Fibroblast of skin of back (primary cell): ENCODE measurements at regions not wholly inside any gene's neighbourhood (a gene's known extent, or its start where the extent isn't known, plus 50 kb on each side); places are given as distances from the start of the nearest gene placed in this dataset.
"Not testable (repeated sequence)": the region's sequence is repeated elsewhere in the genome, so short reads cannot be mapped to it uniquely, and the experiment has no call there.

Experiments used
- DNase-seq: peaks from one replicate; pipeline ENCODE4 v3.0.0-alpha.2; 2013

DNA sequence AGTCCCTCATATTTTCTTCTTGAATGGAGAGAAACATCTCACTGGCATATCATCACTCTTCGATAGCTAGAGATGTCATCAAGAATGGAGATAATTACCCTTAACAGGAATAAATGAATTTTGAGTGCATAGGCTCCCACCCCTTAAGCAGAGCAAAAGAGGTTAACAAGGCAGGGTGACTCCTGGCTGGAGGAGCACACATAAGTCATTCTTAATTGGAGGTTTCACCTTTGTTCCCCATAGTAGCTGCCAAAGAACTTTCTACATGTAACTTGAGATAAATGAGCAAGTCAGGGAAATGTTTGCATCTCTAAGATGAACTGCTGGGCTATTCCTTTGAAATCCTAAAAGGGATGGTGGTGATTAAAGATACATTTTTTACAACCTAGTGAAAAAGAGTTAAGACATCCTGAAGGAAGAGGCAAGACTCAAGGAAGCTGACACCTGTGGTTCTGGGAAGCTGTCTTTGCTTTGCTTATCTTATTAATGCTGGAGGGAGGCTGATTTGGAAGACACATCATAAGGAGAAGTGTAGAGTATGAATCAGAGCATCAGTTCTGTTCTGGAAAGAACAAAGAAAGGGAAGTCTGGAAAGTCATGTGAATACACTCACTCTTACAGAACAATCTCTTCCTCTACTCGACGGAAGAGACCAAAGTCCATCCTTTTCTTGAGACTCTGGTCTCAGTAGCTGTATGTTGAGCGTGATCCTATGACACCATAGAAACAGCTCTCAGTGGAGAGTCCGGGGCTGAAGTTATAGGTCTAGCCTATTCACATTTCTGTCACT, 326.3 kb downstream of the OSTF1 start:
- no peak for DNase-seq

DNA sequence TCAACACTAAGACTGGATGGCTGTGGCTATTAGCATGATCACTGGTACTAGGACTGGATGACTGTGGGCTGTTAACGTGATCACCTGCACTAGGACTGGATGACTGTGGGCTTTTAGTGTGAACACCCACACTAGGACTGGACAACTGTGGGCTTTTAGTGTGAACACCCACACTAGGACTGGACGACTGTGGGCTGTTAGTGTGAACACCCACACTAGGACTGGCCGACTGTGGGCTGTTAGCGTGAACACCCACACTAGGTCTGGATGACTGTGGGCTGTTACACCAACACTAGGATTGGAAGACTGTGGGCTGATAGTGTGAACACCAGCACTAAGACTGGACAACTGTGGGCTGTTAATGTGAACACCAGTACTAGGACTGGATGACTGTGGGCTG, 329.2 kb downstream of the OSTF1 start:
- no peak for DNase-seq

DNA sequence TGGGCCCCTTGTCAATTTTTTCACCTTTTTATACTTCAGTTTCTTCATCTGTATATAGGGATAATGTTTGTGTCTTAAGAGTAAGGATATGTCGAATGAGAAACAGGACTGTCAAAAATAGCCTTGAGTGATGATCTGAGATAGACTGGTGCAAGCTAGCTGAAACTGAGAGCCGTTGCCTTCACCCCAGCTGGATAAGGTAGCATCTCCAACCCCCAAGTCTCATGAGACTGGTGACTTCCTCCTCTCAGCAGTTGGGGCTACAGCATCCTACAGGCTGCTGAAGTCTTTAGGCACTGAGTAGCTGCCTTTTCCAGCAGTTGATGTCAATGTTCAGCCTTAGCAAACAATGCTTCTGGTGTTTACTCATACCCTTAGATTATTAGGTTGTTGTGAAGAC, 330.2 kb downstream of the OSTF1 start:
- no peak for DNase-seq

DNA sequence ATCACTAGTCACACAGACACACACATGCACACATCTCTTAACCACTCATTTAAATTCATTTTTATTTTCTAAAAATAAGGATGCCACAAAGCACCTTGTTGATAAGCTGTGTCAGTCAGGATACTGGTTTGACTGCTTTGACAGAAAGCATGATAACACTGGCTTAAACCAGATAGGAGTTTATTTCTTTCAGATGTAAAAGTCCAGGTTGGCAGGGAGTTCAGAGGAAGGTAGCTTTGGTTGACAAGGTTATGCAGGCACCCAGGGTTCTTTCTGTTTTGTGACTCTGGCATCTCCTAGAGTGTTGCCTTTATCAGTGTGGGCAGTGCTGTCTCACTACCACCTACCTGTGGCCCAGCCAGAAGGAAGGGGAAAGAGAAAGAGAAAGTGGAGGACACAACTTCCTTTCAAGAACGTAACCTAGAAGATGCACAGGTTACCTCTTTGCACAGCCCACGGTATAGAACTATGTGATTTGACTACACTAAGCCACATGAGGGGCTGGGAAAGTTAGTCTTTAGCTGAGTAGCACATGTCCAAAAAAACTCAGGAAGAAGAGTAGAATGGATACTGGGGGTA, 334.7 kb downstream of the OSTF1 start:
- DNase-seq: no peak

DNA sequence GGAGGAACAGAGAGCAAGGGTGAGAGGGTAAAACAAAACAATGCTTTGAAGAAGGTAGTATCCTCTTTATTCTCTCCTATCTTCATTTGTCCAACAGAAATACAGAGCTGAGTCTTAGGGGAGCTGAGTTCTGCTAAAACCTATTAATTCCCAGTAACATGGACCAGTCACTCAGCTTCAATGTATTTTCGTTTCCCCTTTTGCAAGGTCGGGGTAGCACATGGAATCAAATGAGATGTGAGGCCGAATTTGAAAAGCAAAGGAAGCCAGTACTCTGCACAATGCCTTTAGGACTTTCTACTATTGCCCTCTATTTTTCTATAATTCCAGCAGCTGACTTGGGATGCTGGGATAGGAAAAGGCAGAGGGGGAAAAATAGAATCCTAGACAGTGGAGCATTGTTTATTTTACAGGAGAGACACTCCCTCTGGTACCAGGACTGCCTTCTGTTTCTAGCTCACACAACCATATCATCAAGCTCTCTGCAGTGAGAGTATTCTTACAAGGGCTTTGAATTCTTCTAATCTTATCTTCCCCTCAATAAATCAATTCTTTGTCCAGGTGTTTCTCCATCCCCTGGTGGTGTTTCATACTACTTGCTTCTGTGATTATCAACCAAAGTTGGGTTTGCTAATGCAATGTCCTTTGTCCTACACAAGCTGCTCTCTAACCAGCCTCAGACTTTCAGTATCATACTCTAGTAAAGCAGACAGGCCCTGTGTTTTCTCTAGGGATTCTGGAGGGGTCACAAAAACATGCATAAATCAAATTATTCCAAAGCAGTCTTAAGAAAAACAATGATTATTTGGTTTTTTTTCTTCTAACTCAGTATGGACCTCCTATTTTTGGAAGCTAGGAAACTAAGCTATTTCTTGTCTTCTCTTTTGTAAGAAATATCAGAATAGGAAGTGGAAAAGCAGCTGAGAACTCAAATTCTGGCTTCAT, 341.5 kb downstream of the OSTF1 start:
- DNase-seq: peak; percentile 6

DNA sequence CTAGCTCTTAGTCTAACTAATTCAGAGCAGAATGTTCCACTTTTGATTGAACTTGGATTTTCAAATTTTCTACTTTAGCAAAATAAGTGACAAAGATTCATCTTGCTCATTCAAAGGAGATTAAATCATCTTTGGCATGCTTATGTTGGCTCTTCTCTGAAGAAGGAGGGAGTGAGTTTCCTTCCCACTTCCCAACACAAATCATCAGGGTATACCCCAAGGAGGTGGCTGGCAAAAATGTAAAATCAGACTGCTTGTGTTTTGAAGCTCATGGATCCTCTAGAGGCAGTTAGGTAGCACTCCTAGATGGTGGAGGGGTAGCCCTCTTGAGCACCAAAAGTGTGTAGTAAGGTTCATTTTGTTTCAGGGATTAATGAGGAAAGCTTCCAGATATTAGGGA, 343.1 kb downstream of the OSTF1 start:
- peak; percentile 22 for DNase-seq

DNA sequence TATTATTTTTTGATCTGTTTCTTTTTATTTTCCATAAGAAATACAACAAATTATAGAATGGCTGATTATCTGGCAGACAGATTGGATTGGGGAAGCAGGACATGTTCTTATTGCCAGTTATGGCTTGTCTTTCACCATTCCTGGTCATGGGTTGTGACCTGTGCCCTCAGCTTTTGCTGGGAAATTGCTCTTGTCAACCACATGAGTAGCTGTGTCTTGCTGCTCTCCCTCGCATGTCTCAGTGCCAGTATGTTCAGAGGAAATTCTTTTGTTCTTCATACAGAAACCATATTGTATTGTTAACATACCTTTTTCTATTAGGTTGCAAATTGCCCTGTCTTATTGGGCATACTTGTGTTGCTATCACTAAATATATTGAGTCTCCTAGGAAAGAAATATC, 344.1 kb downstream of the OSTF1 start:
- DNase-seq: no peak

DNA sequence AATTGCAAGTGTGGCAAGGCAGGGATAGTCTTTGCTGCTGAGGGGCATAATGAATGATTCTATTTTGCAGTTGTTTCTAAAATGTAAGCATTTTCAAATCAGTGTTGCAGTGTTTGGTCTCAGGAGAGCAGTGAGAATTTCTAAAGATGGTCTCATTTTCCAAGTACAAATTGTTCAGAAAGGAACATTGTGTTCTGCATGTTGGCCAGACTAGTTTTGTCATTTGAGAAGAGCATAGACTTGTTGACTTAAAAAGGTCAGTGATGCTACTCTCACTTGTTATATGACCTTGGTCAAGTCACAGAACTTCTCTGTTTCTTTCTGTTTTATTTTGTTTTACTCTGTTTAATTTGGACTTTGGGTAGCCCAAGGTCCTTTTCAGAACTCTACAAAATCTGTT, 344.6 kb downstream of the OSTF1 start:
- DNase-seq: no peak

DNA sequence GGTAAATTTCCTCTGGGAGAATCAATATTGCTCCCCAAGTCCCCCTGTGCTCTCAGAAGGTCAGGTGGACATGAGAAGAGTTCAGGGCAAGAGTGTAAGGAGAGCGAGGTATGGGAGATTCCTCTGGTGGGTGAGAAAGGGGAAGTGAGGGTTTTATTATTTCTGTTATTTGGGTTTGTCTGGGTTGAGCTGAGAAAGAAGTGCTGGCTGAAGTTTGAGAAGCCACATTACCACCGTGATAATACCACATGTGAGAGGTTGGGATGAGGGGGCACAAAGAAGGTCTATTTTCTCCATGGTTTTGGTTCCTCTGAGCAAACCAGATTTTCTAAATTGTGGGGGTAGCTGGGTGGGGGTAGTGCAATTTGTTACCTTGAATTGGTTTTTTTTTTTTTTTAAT, 350.4 kb downstream of the OSTF1 start:
- DNase-seq: no peak

DNA sequence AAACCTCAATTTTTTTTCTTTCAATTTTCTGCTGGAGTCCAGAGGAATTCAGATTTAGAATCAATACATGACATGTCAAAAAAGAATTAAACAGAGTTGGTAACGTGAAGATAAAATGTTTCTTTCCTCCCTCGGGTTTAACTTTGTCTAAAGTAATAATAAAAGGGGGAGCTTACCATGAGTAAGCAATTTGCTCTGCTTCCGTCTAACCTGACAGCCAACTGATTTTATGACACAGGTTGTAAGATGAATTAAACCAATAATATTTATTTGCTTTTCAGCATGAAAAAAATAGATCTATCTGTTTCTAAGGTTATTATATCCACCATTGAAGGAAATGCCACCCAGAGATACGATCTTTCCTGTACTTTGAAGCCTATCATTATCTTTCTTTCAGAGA, 352.6 kb downstream of the OSTF1 start:
- no peak for DNase-seq

DNA sequence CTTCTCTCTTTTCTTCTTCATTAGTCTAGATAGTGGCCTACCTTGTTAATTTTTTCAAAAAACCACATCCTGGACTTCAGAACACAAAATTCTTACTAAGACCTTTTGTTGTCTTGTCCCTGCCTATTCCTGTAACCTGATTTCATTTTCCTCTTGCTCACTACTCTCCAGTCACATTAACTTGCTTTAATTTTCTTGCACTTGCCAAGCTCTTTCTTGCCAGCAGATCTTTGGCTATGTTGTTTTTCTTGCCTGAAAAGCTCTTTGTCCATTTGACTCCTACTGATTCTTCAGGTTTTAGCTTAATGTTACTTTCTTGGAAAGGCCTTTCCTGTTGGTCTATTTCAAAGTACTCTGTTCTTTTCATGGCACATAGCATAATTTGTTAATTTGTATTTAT, 356.8 kb downstream of the OSTF1 start:
- DNase-seq: no peak

DNA sequence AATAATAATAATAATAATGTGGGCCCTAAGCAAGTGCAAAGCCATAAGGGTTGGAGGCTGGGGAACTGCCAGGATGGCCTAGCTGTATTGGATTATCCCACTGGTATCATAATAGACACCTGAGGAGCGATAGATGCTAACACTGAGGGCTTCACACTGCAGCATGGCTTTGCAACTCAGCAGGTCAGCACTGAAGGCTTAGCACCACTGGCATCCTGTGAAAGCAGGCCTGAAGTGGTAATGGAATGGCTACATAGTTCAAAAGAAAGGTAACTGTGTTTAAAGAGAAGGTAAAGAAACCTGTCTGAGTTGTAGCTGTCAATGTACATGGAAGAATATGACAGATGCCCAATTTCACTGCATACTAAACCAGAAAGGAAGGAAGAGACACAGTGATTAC, 359.0 kb downstream of the OSTF1 start:
- no peak for DNase-seq

DNA sequence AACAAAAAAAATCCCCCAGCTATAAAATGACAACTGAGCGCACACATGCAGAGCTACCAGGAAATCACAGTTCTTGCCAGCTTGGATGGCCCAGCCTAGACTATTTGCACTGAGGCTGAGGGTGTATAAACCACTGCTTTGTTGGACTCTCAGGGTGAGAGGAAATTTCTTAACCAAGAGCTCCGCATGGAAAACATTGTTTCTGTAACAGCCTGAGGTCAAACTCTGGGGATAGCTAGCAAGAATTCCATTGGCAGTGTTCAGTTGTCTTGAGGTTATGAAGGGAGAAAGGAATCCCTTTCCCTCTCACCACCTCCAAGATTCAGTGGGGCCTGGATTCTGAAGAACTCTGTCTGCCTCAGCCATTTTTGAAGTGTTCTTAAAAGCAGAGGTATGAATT, 360.0 kb downstream of the OSTF1 start:
- DNase-seq: peak; percentile 75

DNA sequence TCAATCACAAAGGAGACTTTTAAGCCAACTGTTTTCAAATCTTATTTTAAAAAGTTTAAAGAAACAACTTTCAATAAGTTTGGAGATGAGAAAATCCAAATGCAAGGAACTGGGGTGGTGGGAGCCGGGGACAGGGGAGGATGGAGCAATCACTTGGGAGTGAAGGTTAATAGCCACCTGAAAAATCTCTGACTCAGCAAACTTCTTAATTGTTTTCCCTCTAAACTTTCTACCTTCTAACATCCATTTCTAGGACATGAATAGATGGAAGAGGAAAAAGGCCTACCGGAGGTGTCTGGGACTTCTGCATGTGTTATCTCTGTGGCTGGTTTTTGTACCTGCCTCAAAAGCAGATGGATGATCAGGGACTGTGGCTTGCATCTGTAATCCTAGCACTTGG, 360.6 kb downstream of the OSTF1 start:
- DNase-seq: no peak

DNA sequence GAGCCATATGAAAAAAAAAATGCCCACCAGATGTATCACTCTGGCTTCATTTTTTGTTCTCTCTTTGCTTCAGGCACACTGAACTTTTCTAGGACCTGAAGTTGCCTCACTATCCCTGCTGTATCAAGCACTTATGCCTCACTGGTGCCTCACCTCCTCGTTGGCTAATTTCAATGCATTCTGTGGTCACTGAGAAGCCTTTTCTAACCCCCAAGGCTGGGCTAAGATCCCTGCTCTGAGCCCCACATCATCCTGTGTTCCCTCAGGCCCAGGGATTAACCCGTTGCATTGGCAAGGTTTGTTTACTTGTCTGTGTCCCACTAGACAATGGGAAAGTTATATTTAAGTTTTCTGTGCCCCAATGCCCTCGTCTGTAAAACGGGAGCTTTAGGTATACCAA, 362.7 kb downstream of the OSTF1 start:
- DNase-seq: peak; percentile 7

DNA sequence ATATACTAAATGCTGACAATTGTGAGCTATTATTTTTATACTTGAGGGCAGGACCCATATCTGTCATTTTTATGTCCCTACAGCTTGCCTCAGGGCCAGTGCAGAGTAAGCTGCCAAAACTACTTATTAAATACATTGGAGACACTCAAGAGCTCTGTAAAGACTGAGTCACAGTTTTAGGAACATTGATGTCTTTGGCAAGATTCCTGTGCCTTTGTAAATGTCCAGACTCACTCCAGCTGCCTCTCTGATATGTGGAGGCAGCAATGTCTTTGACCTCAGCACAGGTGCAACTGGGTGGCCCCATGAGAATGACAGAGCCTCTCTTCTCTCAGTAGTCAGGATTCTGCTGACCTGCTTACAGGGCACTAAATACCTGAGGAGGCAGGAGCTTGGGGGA, 363.2 kb downstream of the OSTF1 start:
- DNase-seq: peak; percentile 64

DNA sequence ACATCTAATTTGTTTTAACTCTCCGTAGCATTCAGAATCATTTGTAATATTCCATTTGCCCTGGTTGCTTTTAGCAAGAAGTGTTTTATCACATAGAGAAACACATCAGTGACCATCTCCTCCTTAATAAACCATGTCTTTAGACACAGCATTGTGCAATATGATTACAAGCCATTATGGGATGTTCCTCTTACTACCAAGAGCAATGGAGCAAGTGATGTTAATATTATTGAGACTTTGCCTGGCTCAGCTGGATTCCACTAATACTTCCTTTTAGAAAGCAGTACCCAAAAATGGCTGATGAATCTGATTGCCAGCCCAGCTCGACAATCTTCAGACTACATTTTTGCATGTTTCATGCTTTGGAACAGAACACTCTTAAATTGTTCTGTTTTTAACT, 364.2 kb downstream of the OSTF1 start:
- no peak for DNase-seq

DNA sequence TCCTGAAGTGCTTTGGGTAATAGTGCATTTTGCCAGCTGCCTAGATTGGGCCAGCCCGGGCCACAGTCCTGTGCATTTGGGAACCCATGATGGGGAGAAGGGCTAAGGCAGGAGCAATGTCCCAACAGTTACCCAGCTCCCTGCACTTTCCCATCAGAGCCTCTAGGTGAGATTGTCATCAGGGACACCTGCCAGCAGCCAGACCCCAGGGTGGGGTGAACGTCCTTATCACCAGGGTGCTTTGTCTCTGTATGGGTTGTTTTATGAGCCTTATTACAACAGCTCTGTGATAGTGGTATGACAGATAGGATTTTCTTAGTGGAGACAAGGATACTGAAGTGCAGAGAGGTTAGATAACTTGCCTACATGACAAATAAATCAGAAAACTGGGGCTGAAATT, 365.7 kb downstream of the OSTF1 start:
- DNase-seq: no peak

DNA sequence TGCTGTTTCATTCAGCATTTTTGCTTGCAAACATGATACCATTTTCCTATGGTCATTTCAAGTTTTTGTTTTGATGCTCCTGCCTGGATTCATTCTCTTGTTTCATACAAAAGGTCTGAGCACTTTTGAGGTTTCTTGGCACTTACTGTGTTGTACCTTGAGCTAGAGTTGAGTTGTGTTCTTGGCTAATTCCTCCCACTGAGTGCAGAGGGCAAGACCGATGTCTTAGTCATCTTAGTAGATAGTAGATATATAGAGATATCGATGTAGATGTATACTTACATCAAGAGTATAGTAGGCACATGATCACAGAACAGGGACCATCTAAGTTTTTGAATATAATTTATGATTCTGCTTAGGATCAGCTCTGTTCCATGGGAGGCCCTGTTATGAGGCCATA, 366.6 kb downstream of the OSTF1 start:
- no peak for DNase-seq

DNA sequence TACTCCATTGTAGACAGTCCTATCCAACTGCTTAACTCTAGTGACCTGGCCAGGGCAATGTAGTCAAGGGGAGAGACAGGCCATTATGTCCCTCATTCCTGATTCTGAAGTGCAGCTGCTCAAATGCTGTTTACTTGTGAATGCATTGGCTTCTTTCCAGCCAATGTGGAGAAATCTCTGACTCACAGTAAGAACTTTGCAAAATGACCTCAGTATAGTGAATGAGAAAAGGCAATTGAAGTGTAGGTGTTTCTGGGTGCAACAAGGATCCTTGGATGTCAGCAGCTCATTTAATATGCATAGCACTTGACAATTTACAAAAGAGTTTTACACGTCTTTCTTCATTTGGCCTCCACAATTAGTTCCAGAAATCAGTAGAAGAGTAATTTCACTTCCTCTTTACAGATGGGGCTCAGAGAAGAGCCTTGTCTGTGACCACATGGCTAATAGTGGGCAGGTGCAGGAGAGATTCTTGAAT, 367.2 kb downstream of the OSTF1 start:
- peak; percentile 32 for DNase-seq

DNA sequence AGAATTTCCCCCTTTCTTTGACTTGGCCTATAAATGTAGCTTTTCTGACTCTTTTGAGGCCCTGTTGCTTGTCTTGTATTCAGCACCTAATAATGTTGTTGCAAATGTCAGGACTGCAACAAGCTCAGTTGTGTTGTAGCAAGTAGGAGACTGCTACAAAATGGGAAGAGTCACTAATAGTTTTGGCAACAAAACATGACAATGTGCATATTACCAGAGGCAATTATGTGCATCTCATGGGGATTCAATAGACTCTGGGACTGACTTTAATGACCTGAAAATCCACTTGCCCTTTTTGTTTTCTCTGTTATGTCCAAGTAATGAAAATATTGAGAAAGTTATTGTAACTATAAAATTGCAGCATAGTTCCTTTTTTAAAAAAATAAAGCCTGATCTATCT, 368.4 kb downstream of the OSTF1 start:
- no peak for DNase-seq

DNA sequence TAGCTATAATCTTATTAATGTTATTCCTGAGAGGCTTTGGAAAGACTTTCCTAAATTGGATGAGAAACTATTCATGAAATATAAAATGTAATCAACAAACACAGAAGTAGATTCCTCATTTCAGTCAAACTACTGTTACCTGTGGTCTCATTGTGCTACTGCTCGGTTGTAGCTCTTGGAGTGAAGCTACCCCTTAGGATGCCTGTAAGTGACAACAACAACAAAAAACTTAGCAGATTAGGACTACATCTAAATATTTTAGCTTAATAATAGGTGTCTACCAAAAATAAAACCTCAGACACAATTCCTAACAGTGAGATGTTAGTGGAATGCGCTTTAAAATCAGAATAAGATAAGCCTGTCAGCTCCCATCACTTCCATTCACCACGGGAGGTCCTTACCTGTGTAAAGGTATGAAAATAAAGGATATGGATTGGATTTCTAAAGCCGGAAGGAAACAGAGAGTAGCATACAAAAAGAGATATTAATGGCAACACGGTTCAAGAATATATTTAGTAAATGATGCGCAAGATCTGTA, 369.2 kb downstream of the OSTF1 start:
- DNase-seq: no peak

DNA sequence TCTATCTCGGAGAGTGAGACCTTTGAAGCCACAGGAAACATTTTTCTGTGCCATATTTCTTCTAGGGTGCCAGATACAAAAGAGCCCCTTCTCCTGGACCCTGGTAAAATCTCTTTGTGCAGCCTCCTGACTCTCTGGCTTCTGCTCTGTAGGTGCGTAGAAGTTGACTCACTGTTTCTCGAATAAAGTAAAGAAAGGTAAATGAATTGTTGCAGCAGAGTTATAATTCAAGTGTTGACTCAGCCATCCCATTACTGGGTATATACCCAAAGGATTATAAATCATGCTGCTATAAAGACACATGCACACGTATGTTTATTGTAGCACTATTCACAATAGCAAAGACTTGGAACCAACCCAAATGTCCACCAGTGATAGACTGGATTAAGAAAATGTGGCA, 371.0 kb downstream of the OSTF1 start:
- DNase-seq: not testable (repeated sequence)
